ENCODE measurements at regions not wholly inside any gene's neighbourhood (a gene's known extent, or its start where the extent isn't known, plus 50 kb on each side); places are given as distances from the start of the nearest gene placed in this dataset.

DNA sequence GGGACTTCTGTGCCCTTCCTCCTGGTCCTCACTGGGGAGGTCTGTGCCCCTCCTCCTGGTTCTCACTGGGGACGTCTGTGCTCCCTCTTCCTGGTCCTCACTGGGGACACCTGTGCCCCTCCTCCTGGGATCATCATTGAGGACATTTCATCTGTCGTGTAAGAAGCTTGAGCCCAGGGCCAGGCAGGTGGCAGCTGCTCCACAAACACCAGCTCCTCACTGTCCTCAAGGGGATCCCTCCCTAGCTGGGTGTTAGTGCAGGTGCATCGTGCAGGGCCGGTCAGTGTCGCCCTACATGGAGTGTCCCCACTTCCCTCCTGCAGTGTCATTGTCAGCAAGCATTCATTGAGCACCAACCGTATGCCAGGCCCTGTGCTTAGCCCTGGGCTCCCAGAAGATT, 312.7 kb downstream of the PTPRU start:
- no peak for DNase-seq

DNA sequence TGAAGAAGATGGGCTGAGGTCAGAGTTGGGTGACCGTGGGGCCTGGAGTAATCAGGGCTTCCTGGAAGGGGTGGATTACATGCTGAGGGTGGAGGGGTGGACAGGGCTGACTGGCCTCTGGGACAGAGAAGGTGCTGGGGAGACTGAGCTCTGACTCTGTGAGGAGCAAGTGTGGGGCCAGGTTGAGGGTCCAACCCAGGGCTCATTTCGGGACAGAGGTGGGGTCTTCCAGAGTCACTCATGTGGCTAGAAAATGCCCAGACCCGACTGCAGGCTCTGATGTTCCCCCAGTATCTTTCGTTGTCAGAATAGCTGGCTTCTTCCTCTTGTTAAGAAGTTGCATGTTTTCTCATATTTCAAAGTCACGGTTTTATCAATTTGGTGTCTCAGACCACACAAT, 311.8 kb downstream of the PTPRU start:
- no peak for DNase-seq

DNA sequence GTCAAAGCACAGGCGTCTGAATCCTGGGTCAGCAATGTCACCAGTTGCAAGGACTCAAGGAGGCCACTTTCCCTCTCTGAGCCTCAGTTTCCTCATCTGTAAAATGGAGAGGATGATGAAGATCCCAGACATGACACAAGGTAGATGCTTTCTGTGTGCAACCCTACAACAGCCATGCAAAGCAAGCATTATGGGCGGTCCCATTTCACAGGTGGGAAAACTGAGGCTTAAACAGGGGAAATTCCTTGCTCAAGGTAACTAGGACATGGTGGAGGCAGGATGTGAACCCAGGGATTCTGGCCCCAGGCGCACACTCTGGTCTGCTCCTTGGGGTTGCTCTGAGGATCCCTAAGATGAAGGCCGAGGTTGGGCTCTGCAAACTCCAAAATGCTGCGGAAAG, 311.0 kb downstream of the PTPRU start:
- no peak for DNase-seq

DNA sequence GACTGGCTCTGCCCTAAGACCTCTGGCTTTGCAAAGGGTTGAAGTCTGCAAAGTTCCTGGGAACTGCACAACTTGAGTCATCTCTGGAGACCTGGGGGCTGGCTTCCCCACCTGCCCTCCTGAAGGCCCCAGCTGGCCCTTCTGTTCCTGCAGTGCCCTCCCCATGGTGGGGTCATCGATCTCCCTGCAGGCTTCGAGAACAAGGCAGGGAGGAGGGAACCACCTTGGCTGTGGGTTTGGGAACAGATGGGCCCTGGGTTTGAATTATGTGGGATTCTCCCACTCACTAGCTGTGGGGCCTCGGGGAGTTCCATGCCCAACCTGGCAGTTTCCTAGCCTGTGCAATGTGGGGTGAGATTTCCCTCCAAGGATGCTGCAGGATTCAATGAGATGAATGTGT, 310.2 kb downstream of the PTPRU start:
- no peak for DNase-seq

DNA sequence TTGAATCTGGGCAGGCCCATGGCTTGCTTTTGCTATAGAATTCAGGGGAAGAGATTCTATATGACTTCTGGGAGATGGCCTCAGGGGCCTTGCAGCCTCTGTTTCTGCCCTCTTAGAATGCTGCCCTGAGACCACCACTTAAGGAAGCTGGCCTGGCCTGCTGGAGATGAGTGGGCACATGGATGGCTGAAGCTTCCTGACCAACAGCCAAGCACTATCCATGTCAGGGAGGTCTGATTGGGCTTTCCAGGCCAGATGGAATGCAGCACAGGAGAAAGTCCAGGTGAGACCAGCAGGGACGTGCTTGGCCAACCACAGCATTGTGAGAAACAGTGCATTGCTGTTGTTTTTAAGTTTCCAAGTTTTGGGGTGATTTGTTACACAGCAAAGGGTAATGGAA, 308.1 kb downstream of the PTPRU start:
- DNase-seq, result no peak

DNA sequence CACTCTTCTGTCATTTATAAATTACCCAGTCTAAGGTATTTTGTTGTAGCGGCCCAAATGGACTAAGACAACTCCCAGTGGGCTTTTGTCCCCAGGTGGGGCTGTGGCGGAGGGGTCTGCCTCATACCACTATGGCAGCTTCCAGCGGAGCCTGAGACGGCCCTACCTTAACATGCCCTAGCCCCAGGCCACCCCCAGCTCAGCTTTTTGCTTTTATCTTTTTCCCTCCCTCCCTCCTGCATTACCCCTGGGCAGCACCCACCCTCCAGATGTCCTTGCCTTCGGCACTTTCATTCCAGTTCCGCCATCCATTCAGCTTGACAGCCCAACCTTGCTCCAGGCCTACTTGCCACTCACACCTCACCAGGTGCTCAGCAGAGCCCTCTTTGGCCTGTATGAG, 307.3 kb downstream of the PTPRU start:
- no peak for DNase-seq

DNA sequence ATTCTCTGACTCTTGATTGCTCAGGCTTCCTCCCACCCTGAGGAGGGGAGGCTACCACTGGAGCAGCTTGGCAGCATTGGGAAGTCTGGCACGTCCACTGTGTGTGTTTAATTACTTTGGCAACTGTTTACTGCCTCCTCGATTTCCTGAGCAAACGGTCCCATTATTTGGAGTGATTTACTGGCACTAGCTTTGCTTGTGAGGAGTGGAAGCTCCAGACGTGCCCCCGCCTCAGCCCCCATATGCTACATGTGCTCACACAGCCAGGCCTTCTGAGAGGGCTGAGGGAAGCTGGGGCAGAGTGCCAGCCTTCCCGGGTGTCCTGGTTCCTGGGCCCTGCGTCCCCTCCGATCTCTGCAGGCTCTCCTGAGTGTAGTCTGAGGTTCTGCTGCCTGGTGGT, 306.2 kb downstream of the PTPRU start:
- no peak for DNase-seq

DNA sequence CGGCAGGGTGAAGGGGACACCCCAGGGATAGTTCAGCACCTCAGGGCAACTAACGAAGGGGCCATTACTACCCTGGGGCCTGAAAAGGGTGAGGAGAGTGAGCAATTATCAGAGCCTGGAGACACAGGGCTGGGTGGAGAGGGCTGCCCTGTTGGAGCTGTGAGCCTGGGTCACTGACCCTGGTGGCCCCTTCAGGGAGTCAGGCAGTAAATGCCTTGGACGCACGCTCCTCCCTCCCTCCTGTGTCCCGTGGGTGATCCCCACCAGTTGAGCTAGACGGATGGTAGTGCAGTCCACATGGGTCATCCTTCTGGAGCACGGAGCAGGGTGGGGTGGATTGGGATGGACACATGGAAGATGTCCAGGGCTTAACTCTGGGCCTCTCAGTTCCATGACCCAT, 305.3 kb downstream of the PTPRU start:
- no peak for DNase-seq

DNA sequence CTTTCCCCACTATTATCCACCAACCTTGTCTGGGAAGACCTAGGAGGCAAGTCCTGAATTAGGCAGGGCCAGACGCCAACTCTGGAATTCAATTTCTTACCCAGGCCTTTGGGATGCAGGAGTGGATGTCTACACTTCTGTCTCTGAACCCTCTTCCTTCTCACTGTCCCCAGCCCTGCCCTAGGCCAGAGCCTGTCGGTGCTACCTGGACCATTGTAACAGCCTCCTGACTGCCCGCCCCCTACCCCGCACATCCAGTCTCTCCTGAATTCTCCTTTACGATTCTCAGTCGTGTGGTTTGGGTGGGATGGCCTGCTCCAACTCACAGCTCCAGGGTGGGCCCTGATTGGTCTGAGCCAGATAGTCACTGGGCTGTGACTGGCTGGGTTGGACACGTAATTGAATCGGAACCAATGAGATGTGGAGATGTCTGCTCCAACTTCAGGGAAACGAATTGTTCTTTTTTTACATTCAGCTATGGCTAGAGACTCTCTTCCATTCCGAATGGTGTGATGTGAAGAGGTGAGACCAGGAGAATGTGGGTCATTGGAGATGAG, 304.6 kb downstream of the PTPRU start:
- DNase-seq, result no peak

DNA sequence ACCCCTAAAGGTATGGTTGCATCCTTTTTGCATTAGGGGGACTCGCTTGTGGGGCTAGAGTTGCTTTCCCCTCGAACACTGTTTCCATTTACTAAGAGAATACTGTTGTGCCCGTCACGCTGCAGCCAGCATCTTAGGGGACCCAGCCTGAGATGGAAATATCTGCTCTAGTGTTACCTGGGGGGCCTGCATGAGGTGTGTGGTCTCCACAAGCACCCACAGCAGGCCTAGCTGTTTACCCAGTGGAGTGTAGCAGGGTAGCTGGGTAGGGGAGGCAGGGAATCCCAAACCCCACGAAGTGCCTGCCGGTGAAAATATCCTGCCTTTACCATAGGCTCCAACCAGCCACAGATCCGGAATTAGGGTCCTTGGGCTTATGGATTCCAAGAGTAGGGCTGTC, 303.6 kb downstream of the PTPRU start:
- no peak for DNase-seq

DNA sequence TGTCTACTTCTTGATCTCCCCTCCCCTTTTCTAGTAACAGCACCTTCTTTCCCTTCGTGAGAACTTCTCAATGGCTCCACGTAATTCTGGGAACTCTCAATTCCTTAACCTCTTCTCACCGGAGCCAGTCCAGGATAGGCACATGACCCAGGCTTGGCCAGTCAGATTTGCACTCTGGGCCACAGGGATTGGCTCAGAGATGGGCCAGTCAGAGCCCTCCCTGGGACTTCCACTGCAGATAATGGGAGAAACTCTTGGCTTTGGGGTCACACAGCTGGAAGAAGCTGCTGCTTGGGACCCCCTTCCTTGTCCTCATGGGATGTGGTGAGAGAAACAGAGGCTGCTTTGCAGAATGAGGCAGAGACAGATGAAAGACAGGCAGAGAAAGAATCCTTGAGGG, 302.3 kb downstream of the PTPRU start:
- no peak for DNase-seq

DNA sequence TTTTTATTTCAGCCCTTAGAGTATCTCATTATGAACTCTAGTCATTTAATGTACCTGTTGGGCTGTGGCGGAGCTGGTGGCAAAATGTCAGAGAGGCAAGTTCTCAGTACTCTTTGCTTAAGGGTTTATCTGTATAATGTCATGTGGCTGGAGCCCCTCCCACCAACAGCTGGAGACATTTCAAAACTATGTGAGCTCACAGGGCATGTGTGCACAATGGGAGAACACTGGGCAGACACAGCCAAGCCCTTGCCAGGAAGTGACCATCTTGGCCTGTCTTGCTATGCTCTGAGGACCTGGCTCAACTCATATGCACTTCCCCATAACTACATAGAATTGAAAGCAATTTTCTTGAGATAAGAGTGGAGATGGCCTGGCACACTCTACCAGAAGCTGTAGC, 296.4 kb downstream of the PTPRU start:
- no peak for DNase-seq

DNA sequence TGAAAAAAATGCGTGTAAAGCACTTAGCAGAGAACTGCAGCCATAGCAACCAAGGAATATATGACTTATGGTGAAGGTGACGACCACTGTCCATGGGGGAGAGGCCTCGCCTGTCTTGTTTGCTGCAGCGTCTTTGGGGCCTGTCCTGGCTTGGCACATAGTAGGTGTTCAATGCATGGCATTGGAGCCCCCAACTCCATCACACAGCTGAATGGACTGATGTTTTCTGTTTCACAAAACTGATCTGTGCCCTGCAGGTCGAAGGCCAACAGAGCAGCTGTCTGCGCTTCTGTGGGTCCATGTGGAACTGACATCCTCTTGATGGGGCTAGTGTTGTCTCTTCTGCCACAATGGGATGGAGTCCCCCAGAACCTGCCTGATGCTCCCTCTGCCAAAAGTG, 296.0 kb downstream of the PTPRU start:
- no peak for DNase-seq

DNA sequence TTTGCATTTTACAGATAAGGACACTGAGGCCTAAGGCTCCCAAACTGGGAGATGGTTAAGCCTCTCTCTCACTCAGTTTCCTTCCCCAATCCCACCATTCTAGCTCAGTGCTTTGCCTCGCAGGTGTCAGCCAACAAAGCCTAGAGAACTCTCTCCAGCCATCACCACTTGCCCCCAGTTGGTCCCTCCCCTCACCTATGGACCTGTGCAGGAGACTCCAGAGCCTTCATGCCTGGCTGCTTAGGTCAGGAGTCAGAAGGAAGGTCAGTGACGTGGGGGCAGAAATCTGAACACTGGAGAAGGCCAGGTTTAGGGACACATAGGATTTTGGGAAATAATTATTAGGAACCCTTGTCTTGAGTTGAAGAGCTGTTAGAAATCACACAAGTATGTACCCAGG, 295.3 kb downstream of the PTPRU start:
- DNase-seq, result no peak

DNA sequence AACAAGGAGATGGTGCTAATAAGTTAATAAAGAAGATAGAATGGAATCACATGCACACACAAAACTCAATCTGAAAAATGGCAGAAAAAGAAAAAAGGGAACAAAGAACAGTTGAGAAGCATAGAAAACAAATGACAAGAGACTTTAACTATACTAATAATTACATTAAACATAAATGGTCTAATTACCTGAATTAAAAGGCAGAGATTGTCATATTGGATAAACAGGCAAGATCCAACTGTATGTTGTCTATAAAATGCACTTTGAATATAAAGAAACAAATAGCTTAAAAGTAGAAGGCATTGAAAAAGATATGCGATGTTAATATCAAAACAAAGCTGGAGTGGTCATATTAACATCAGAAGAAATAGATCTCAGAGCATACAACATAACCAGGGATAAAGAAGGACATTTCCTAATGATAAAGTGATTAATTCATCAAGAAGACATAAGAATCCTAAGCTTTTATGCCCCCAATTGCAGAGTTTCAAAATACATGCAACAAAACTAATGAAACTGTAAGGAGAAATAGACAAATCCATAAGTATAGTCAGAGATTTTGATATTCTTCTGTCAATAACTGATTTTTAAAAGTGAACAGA, 293.5 kb downstream of the PTPRU start:
- no peak for DNase-seq

DNA sequence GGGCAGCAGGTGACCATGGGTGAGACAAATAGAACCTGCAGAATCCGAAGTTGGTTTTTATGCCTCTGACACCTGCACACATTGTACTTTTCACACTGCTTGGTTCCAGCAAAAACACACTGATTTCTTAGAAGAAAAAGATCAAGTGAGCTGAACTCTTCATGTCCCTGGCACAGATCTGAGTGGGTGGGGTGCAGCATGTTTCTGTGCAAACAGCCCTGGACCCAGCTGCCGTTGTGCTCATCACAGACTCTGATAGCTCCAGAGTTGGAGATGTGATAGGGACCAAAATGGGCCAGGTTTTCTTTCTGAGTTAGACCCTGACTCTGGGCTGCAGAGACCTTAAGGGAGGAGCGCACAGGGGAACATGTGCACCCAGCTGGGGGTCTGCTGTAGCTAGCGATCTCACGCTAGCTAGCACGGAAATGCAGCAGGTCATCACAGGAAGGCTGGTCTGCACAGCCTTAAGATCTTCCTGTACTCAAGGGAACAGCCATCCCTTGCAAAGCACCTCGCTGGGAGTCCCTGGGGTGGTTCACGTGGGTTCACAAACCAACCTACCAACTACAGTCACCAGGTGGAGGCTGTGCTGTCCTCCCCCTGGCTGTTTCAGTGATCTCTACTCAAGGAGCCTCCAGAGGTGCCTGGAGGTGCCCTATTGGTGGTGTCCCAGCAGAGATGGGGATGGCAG, 291.1 kb downstream of the PTPRU start:
- no peak for DNase-seq

DNA sequence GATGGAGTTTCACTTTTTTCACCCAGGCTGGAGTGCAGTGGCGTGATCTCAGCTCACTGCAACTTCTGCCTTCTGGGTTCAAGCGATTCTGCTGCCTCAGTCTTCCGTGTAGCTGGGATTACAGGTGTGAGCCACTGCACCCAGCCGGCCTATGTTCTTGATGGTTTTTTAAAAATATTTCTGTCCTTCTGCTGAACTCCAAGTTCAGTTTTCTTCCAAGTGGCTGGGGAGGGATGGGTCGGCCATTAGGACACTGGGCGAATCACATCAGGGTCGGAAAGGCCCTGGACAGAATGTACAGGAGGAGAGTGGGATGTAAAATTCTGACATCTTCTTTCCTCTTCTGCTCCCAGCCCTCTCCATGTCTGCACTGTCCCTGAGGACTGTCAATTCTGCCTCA, 289.6 kb downstream of the PTPRU start:
- DNase-seq, result no peak

DNA sequence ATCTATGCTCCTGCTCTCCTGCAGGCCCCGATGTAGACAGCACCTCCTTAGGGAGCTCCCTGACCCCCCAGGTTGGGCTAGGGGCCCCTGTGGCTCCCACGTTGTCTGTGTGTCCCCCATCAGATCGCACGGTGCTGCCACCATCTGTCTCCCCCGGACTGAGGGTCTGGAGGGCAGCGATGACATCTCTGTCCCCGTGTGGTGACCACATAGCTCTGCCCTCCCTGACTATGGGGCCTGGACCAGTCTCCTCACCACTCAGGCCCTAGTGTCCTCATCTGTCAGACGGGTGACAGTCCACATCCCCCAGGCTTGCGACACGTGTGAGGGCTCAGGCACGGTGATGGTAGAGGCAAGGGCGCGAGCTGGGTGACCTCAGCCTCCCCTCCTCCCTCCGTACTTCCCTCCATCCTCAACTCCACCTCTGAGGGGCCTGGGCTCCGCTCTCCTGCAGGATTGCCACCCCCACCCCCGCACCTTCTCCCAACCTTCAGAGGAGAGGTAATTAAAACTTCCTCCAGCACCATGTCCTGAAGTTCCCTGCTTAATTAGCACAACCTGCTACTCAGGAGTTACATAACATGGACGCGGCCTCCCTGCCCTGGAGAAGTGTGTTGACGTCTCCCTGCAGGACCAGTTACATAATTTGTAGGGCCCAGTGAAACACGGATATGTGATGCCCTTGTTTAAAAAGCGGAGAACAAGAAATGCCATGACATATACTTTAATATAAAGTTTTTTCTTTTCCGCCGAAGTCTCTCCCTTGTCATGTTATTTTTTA, 288.2 kb downstream of the PTPRU start:
- DNase-seq, result no peak

DNA sequence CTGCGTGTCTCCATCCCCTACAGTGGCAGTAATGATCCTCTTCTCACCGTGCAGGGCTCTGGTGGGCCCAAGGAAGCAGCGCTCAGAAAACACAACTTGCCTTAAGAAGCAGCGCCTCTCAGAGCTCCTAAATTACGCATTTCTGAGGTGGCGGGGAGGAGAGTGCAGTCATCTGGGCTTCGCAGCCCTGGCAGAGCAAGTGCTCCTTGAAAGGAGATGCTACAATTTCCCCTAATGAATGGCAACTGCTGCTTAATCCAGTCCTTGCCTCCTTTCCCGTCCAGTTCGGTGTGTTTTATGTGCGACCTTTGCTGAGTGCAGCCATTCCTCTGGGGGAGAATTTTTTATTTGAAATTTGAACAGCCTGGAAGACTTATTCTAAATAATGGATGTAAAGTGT, 287.3 kb downstream of the PTPRU start:
- DNase-seq, result no peak

DNA sequence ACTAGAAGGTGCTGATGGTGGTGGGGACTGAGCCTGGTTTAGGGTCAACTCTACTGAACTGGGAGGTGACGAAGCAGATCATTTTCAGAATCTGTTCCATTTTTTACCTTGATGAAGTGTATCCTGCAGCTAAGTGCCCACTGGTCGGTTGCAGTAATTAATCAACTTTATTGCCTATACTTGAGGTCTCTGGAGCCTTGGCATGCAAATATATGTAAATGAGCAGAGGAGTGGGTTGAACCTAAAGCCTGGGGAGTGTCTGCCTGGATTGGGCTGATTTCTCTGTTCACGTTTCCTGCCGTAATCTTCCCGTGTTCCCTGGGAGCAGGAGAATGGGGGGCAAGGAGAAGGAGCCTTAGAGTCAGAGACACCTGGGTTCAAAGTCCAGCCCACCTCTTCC, 286.8 kb downstream of the PTPRU start:
- DNase-seq, result no peak

DNA sequence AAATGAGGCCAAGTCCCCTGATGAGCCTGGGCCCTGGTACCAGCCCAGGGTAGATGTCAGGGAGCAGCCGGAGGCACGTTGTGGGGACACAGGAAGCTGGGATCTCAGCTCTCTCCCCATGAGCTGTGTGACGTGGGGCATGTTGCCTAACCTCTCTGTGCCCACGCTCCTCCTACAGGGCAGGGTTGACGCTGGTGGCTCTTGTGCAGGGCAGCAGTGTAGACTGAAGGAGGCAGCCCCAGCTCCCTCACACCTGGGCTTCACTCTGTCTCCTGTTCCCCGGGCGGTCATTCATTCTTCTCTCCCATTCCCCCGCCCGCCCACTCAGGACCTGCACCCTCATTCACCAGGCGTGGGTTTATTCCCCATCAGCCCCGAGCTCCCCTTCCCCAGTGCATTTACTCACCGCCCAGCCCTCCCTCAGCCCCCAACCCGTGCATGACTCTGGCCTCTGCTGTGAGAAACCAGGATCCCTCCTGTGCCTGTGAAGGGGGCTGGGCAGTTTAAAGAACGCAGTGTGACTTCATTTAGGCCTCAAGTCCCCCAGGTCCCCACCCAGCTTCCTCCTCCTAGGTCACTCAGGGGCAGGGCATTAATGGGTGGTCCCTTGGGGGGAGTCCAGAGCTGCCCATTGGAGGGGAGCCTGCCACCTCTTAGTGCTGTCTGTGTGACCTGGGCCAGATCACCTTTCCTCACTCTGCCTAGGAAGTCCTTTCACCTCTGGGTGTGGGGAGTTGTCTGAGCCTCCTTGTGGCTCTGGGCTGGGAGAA, 285.7 kb downstream of the PTPRU start:
- no peak for DNase-seq

DNA sequence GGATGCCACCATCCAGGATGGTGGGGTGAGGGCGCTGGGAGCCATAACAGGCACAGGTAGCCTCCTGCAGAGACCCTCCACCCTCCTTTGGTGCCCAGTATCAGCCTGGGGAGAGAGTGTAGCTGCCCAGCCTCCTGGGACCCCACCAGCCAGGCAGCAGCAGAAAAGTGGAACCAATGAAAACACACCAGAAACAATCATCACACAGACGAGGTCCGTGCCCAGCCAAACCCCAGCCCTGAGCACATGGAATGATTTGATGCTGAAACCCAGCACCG, 285.1 kb downstream of the PTPRU start:
- DNase-seq, result no peak

DNA sequence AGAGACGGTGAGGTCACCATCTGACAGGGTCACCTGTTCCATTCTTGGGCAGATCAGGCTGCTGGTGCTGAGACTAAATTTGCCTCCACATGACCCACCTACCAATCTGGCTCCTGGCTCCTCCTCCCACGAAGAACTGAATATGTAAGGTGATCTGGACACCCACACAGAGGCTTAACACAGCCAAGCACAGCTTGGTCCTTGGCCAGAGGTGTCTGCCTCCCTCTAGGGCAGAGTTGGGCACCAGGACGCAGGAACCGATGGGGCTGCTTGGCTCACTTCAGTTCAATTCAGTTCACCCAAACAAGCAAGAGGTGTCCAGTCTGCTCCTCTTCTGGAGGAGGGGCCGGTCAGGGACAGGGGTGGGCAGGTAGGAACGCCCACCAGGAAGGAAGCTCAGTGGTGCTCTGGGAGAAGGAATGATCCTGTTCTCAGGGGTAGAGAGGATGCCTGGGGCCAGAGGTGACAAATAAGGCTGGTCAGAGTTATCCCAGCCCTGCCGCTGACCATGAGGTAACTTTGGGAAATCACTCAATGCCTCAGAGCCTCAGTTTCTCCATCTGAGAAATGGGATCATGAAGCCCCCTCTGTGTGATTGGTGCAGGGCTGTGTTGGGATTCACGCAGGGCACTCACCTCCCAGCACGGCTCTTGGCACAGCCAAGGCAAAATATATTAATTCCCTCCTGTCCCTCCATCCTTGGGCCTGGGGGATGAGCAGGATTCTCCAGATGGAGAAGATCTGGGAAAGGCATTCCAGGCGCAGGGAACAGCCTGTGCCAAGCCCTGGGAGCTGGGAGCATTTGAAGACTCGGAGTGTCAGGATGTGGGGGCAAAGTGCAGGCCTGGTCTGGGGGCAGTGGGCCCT, 284.5 kb downstream of the PTPRU start:
- DNase-seq, result no peak

Measured in stimulated activated CD4-positive, alpha-beta T cell treated with anti-CD3 and anti-CD28 coated beads, Interleukin-4, amount 100 ng/mL, for 4 hours (primary cell).